Mesodermal cell (in vitro differentiated cells): ENCODE measurements at regions not wholly inside any gene's neighbourhood (a gene's known extent, or its start where the extent isn't known, plus 50 kb on each side); places are given as distances from the start of the nearest gene placed in this dataset.
"Not testable (repeated sequence)": the region's sequence is repeated elsewhere in the genome, so short reads cannot be mapped to it uniquely, and the experiment has no call there.

ENCODE experiments used
- H3K27ac ChIP-seq: 2 replicates; pipeline ENCODE4 v1.7.0; 2013; ENCODE audit warnings: mild to moderate bottlenecking, low read depth, low read length, moderate library complexity; ENCODE audit not compliant: severe bottlenecking
- H3K36me3 ChIP-seq: 2 replicates; pipeline ENCODE4 v1.7.1; 2013; ENCODE audit warnings: mild to moderate bottlenecking, low read length, moderate library complexity; ENCODE audit not compliant: control insufficient read depth, insufficient read depth
- H3K4me1 ChIP-seq: one replicate; pipeline ENCODE4 v1.7.1; 2013; ENCODE audit warnings: mild to moderate bottlenecking, low read length; ENCODE audit not compliant: insufficient read depth, control insufficient read depth, poor library complexity, severe bottlenecking
- H3K4me3 ChIP-seq: 2 replicates; pipeline ENCODE4 v1.7.0; 2013; ENCODE audit warnings: low read length, control low read depth, mild to moderate bottlenecking; ENCODE audit not compliant: insufficient read depth, poor library complexity, severe bottlenecking; ENCODE audit errors: extremely low read depth
- H3K9me3 ChIP-seq: 2 replicates; pipeline ENCODE4 v1.7.1; 2013; ENCODE audit warnings: mild to moderate bottlenecking, low read length, moderate library complexity; ENCODE audit not compliant: control insufficient read depth
- WGBS, 2 experiments: methylation state at CpG; one replicate each; pipeline ENCODE4 v1.1.5; 2013; ENCODE audit warnings: missing lambda C conversion rate in 2 of 2; ENCODE audit not compliant: insufficient coverage in 2 of 2; 5-methylcytosine and 5-hydroxymethylcytosine counted together

DNA sequence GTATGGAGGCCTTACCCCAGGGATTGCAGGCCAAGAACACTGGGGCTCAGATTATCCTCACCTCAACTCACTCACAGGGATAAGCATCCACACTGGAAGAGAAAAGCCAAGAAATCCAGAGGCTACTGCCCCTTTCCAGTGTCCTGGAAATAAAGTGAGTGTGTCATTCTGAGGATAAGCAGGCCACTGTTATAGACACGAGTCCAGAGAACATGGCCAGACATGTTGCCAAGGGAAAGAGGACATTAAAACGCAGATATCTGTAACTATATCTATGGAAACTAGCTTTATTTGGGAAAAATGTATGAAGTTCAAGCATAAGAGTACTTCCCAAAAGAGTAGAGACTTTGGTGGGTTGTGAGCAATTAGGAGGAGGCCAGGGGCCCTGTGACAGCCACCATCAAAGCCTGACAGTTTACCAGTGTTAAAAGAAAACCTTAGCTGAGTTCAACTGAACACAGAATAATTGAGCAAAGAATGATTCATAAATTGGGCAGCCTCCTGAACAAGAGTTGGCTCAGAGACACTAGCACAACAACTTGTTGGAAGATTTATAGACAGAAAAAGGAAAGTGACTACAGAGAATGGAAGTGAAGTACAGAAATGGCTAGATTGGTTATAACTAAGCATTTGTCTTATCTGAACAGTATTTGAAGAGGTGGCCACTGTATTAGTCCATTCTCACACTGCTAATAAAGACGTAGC lies 1222.2 kb downstream of the STIM2 start:
- Histone ChIP-seq H3K4me3 (no peak overlapping the region), H3K4me1 (no peaks in the 10 kb centered on the region), H3K27ac (no peak overlapping the region), H3K36me3 (no peaks in the 10 kb centered on the region), H3K9me3 (no peaks in the 10 kb centered on the region)
- 100% methylated on average over 1 of the region's 3 CpGs for WGBS, 2 experiments

DNA sequence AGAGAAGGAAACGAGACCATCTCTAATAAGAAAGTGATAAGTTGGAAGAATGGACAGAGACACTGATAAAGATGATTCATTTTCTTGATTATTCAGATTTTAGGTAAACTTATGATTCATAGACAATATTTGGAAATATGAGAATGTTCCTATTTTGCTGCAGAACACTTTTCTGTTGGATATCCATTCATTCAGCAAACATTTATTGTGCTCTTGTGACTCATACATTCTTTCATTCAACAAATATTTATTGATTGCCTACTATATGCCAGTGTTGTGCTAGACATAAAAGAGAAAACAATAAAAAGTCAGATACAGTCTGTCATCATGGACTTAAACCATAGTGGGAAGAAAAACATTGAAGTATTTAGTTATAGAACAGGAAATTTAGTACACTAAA lies 1232.0 kb downstream of the STIM2 start:
- Histone ChIP-seq H3K4me3 (no peak overlapping the region), H3K9me3 (no peaks in the 10 kb centered on the region), H3K36me3 (no peaks in the 10 kb centered on the region), H3K4me1 (no peaks in the 10 kb centered on the region), H3K27ac (no peak overlapping the region)
- WGBS, 2 experiments: 88% methylated on average over 1 of the region's 1 CpG; no CpG with 5 or more reads in 1 of the 2 experiments

DNA sequence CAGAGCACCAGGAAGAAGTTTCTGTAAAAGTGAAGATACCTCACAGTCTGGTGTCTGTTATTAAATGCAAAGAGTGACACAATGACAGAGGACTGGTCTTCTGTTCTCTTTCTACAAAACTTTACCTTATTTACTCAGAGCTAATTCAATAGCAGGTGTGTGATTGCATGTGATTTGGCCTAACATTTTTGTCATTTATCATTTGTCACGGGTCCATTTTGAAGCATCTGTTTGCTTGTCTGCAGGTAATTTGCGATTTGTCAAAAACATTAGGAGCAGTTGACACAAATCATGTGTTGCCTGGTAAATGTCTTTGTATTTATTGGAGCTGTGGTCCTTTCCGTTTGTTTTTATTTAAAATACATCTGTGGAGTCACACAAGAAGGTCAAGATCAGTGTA lies 1232.4 kb downstream of the STIM2 start:
- 58 to 83% methylated on average over 2 to 3 of the region's 3 CpGs for WGBS, 2 experiments
- no peaks in the 10 kb centered on the region for H3K9me3 ChIP-seq
- H3K4me1 ChIP-seq: no peaks in the 10 kb centered on the region
- no peaks in the 10 kb centered on the region for H3K36me3 ChIP-seq
- no peak overlapping the region for H3K27ac ChIP-seq
- H3K4me3 ChIP-seq: no peak overlapping the region

DNA sequence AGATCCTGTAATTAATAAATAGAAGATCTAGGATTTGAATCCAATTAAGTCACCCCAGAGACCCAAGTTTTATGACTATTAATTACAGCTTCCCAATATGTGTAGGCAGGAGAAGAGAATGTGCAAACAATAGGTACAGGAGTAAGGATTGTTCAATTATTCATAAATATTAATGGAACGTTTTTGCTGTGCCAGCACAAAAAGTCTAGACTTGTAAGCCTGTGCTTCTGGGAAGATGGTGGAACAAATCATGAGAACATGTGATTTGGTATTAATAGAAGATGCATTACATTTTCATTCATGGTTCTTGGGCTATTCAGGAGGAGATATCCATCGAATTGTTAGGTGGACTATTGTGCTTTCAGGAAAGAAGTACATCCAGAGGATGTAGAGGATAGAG lies 1240.9 kb downstream of the STIM2 start:
- no peak overlapping the region for H3K27ac ChIP-seq
- H3K36me3 ChIP-seq: no peaks in the 10 kb centered on the region
- no peaks in the 10 kb centered on the region for H3K4me1 ChIP-seq
- no peaks in the 10 kb centered on the region for H3K9me3 ChIP-seq
- 77 to 83% methylated on average over 1 to 2 of the region's 2 CpGs for WGBS, 2 experiments
- H3K4me3 ChIP-seq: no peak overlapping the region

- Histone ChIP-seq H3K4me3 (no peak overlapping the region), H3K9me3 (no peaks in the 10 kb centered on the region), H3K4me1 (no peaks in the 10 kb centered on the region), H3K36me3 (no peaks in the 10 kb centered on the region), H3K27ac (no peak overlapping the region)
- no CpG with 5 or more reads among the region's 2 CpGs for WGBS, 2 experiments
Observed at GRCh38 chr4:28105271-28105859, 1244.7 kb downstream of the STIM2 start.

DNA sequence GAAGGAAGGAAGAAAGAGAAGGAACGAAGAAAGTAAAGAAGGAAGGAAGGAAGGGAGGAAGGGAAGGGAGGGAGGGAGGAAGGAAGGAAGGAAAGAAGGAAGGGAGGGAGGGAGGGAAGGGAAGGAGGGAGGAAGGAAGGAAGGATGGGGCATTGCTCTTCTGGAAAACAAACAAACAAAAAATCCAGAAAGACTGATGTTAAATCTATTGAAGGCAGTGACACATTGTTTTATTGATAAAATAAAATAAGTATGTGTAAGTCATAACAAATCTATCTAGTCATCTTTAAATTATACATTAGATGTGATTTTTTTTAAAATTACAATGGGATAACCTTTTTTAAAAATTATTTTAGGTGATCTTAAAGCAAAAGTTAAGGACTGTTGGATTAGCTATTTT lies 1245.5 kb downstream of the STIM2 start:
- no peaks in the 10 kb centered on the region for H3K36me3 ChIP-seq
- WGBS, 2 experiments: 83% methylated on average over 1 of the region's 1 CpG; no CpG with 5 or more reads in 1 of the 2 experiments
- H3K27ac ChIP-seq: no peak overlapping the region
- no peaks in the 10 kb centered on the region for H3K4me1 ChIP-seq
- H3K4me3 ChIP-seq: no peak overlapping the region
- no peaks in the 10 kb centered on the region for H3K9me3 ChIP-seq

- Histone ChIP-seq H3K9me3 (no peaks in the 10 kb centered on the region), H3K4me1 (no peaks in the 10 kb centered on the region), H3K27ac (no peak overlapping the region), H3K36me3 (no peaks in the 10 kb centered on the region), H3K4me3 (no peak overlapping the region)
Observed at GRCh38 chr4:28109801-28110200, 1249.2 kb downstream of the STIM2 start.

DNA sequence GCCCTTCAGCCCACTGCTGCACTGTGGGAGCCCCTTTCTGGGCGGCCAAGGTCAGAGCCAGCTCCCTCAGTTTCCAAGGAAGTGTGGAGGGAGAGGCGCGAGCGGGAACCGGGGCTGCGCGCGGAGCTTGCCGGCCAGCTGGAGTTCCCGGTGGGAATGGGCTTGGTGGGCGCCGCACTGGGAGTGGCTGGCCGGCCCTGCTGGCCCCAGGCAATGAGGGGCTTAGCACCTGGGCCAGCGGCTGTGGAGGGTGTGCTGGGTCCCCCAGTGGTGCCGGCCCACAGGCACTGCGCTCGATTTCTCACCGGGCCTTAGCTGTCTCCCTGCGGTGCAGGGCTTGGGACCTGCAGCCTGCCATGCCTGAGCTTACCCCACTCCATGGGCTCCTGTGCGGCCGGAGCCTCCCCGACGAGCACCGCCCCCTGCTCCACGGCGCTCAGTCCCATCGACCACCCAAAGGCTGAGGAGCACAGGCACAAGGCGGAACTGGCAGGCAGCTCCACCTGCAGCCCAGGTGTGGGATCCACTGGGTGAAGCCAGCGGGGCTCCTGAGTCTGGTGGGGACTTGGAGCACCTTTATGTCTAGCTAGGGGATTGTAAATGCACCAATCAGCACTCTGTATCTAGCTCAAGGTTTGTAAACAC lies 1252.2 kb downstream of the STIM2 start:
- not testable (repeated sequence) for H3K4me3 ChIP-seq, H3K4me1 ChIP-seq, H3K9me3 ChIP-seq, H3K27ac ChIP-seq, H3K36me3 ChIP-seq
- WGBS, 2 experiments: 93 to 95% methylated on average over 13 to 29 of the region's 29 CpGs

- not testable (repeated sequence) for H3K9me3 ChIP-seq, H3K36me3 ChIP-seq, H3K27ac ChIP-seq, H3K4me1 ChIP-seq, H3K4me3 ChIP-seq
- WGBS, 2 experiments: 86 to 97% methylated on average over 15 to 16 of the region's 16 CpGs
Observed at GRCh38 chr4:28113586-28113985, 1252.9 kb downstream of the STIM2 start.

- not testable (repeated sequence) for H3K9me3 ChIP-seq, H3K27ac ChIP-seq, H3K4me3 ChIP-seq, H3K4me1 ChIP-seq, H3K36me3 ChIP-seq
- 92 to 93% methylated on average over 9 to 10 of the region's 12 CpGs for WGBS, 2 experiments
Observed at GRCh38 chr4:28116526-28117083, 1256.0 kb downstream of the STIM2 start.
